GM21447 (cell line): ENCODE measurements at regions not wholly inside any gene's neighbourhood (a gene's known extent, or its start where the extent isn't known, plus 50 kb on each side); places are given as distances from the start of the nearest gene placed in this dataset.
"Not testable (repeated sequence)": the region's sequence is repeated elsewhere in the genome, so short reads cannot be mapped to it uniquely, and the experiment has no call there.

Experiments used
- ATAC-seq: cut with Tn5 transposase; IDR thresholded peaks from one replicate; pipeline ENCODE4 v1.9.1; 2021; ENCODE audit not compliant: unreplicated experiment

DNA sequence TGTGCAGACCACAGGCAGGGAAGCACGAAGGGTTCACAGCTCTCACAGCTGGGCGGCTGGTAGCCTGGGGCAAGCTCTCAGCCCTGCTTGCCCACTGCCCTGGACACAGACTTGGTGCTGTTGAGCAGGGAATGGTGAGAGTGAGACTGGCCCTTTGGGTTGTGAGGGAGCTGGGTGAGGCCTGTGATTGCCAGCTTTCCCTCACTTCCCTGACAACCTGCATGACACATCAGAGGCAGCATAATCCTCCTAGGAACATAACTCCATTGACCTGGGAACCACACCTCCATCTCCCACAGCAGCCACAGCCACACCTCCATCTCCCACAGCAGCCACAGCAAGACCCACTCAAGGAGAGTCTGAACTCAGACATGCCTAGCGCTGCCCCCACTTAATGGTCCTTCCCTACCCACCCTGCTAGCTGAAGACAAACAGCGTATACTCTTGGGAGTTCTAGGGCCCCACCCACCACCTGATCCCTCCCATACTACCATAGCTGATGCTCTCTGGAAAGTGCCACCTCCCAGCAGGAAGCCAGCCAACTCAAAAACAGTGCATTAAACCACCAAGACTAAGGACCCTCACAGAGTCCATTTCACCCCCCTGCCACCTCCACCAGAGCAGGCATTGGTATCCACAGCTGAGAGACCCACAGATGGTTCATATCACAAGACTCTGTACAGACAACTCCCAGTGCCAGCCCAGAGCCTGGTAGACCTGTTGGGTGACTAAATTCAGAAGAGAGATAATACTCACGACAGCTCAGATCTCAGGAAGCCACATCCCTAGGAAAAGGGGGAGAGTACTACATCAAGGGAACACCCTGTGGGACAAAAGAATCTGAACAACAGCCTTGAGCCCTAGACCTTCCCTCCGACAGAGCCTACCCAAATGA, 60.2 kb upstream of the PRSS3 start:
- ATAC-seq, result not testable (repeated sequence)

DNA sequence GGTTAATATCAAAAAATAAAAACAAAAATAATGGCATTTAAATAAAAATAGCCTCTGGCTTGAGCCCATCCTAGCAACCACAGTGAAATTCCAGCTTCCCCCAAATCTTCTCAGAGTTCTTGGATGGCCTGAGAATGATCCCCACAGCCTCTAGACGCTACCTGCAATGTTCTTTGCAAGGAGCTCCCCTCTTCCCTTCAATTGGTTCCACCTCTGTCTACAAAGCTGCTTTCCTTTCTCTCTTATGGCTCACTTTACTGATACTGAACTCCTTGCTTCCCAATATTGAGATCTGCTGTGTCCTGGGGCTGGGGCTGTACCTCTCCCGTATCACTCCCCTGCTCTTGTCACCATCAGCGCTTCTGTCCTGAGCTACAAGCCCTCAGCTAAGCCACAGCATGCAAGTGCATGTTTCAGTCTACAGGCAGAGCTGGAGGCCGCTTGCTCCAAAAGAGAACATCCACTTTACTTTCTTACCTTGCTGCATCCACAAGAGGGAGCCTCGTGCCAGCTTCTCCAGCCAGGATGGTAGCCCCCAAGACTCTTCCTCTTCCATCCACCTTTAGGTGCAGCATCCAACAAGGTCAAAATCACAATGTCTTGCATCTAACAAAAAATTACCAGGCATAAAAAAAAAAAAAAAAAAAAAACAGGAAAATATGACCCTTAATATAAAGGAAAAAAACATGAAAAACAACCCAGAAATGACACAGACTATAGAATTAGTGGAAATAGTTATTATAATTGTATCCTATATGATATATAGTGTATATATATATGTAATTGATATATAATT, 57.4 kb upstream of the PRSS3 start:
- no peak for ATAC-seq

DNA sequence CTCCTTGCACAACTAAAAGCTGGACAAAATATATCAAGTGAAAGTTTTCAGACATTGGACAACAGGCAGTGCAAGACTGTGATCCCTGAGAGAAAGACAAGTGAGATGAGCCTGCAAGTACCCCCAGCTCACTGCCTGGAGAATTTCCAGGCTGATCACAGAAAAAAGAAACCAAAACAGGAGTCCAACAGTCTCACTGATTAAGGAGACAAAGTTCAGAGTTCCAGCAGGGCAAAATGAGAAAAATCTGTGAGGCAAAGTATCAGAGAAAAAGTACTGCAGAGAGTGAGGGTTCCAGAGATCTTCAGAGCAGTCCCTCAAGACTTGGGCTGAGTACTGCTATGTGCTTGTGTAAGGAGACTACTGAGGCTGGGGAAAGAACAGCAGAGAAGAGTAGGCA, 56.0 kb upstream of the PRSS3 start:
- no peak for ATAC-seq

DNA sequence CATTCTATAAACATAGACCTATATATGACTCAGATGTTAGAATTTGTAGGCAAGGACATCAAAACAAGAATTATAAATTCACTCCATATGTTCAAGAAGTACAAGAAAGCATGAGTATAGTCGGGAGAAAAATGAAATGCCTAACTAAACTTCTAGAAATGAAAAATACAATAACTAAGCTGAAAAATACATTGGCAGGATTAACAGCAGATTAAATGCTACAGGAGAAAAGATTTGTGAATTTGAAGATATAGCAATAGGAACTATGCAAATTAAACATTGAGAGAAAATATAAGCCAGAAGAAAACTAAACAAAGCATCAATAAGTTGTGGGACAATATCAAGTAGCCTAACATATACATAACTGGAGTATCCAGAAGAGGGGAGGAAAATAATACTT, 55.3 kb upstream of the PRSS3 start:
- ATAC-seq, result no peak

DNA sequence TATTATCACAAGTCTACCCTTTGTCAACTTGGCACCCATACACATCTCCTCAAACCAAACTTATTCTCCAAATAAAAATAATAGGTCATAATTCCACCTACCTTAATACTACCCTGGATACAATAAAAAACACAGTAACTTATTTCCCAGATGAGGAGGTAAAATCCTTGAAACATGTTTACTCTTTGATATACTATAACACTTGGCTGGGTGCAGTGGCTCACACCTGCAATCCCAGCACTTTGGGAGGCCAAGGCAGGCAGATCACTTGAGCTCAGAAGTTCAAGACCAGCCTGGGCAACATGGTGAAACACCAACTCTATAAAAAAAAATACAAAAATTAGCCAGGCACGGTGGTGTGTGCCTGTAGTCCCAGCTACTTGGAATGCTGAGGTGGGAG, 54.4 kb upstream of the PRSS3 start:
- not testable (repeated sequence) for ATAC-seq

DNA sequence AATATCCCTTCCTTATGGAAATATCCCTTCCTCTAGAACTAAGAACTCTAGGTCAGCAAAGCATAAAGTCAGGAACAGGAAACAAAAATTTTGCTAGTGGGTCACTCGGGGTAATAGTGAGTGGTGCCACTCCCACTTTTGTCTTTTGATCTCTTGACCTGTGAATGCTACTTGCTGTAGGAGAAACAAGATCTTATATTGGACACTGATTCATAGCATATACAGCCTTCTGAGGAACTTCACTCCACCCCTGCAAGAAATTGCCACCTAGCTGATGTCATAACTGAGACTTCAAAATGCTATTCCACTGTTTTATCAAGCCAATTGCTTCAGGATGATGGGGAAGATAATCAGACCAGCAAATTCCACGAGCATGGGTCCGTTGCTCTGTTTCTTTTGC, 53.3 kb upstream of the PRSS3 start:
- ATAC-seq, result no peak

DNA sequence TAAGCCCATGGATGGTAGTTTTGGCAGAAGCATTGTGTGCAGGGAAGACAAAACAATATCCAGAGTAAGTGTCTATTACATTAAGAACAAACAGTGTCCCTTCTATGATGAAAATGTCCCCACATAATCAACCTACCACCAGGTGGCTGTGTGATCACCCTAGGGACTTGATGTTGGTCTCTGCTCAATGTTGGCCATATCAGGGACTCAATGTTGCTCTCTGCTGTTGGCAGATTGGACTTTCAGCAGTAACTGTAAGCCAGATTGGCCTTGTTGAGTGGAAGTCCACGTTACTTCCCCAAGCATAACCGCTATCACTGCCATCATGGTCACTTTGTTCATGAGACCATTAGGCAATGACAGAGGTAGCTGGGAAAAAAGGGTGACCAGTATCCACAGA, 52.8 kb upstream of the PRSS3 start:
- no peak for ATAC-seq
